ENCODE measurements at regions not wholly inside any gene's neighbourhood (a gene's known extent, or its start where the extent isn't known, plus 50 kb on each side); places are given as distances from the start of the nearest gene placed in this dataset.

- no peak for TF ChIP-seq REST (IDR thresholded peaks at IDR 0.05; ENCODE audit: insufficient read depth in 1 of 2, low read depth in 2 of 2, low read length in 2 of 2)
- no peak for TF ChIP-seq TAF1 (IDR thresholded peaks at IDR 0.05; ENCODE audit: borderline replicate concordance, insufficient read depth, low read length)
- no peak for TF ChIP-seq POLR2AphosphoS5 (IDR thresholded peaks at IDR 0.05; ENCODE audit: low read depth, low read length)
- TF ChIP-seq FOXP2 (optimal IDR thresholded peaks at IDR 0.05; ENCODE audit: borderline replicate concordance, extremely low read depth, extremely low read length, insufficient read depth), result no peak
- TF ChIP-seq SIN3A (IDR thresholded peaks at IDR 0.05; ENCODE audit: borderline replicate concordance, insufficient read depth, low read length), result no peak
These were observed 276.9 kb upstream of the PRKD1 start for GRCh38 chr14:30204431-30204980.

- no peak for TF ChIP-seq REST (IDR thresholded peaks at IDR 0.05; ENCODE audit: insufficient read depth in 1 of 2, low read depth in 2 of 2, low read length in 2 of 2)
- TF ChIP-seq TAF1 (IDR thresholded peaks at IDR 0.05; ENCODE audit: borderline replicate concordance, insufficient read depth, low read length), result no peak
- no peak for TF ChIP-seq SIN3A (IDR thresholded peaks at IDR 0.05; ENCODE audit: borderline replicate concordance, insufficient read depth, low read length)
These were observed 281.5 kb upstream of the PRKD1 start for GRCh38 chr14:30209136-30209535.

GRCh38 chr14:30210630-30211029 lies 283.0 kb upstream of the PRKD1 start:
- no peak for TF ChIP-seq FOXP2 (optimal IDR thresholded peaks at IDR 0.05; ENCODE audit: borderline replicate concordance, extremely low read depth, extremely low read length, insufficient read depth)
- no peak for TF ChIP-seq REST (IDR thresholded peaks at IDR 0.05; ENCODE audit: insufficient read depth in 1 of 2, low read depth in 2 of 2, low read length in 2 of 2)

DNA sequence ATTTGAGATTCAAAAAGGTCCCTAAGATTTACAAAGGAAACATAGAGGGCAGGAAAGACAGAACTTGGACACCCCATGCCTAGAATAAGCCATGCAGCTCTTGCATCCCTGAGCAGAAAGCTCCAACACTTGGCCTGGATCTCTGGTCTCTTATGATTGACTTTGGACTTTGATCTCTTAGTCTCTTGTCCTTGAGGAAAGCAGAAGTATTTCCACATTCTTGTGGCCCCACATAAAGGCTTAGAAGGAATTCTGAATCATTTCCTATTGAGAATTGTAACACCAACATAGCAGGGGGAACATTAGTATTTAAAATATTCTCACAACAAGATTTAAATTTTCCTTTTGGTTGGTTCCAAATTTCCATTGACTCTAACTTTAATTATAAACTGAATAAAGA lies 283.7 kb upstream of the PRKD1 start:
- no peak for TF ChIP-seq REST (IDR thresholded peaks at IDR 0.05; ENCODE audit: insufficient read depth in 1 of 2, low read depth in 2 of 2, low read length in 2 of 2)
- no peak for TF ChIP-seq TAF1 (IDR thresholded peaks at IDR 0.05; ENCODE audit: borderline replicate concordance, insufficient read depth, low read length)
- TF ChIP-seq POLR2AphosphoS5 (IDR thresholded peaks at IDR 0.05; ENCODE audit: low read depth, low read length), result no peak
- TF ChIP-seq SIN3A (IDR thresholded peaks at IDR 0.05; ENCODE audit: borderline replicate concordance, insufficient read depth, low read length), result no peak
- TF ChIP-seq FOXP2 (optimal IDR thresholded peaks at IDR 0.05; ENCODE audit: borderline replicate concordance, extremely low read depth, extremely low read length, insufficient read depth), result no peak

DNA sequence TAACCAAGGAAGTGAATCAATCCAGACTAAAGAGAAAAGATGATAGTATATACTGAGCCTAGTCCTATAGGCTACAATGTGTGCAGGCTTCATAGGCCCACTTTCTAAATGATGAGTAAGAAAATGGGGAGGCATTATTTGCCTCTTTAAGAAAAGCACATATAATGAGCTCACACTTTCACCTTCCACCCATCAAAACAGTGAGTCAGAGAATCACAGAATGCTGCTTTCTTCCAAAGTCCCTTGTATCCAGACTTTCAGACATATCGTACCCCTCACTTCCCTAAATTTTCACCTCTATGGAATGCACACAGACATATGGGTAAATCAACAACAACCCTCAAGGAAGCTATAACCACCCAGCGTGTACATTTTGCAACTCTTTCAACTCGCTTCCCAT lies 286.4 kb upstream of the PRKD1 start:
- TF ChIP-seq FOXP2 (optimal IDR thresholded peaks at IDR 0.05; ENCODE audit: borderline replicate concordance, extremely low read depth, extremely low read length, insufficient read depth), result no peak
- no peak for TF ChIP-seq REST (IDR thresholded peaks at IDR 0.05; ENCODE audit: insufficient read depth in 1 of 2, low read depth in 2 of 2, low read length in 2 of 2)
- TF ChIP-seq TAF1 (IDR thresholded peaks at IDR 0.05; ENCODE audit: borderline replicate concordance, insufficient read depth, low read length), result no peak
- TF ChIP-seq POLR2AphosphoS5 (IDR thresholded peaks at IDR 0.05; ENCODE audit: low read depth, low read length), result no peak
- no peak for TF ChIP-seq SIN3A (IDR thresholded peaks at IDR 0.05; ENCODE audit: borderline replicate concordance, insufficient read depth, low read length)
